ENCODE measurements at regions not wholly inside any gene's neighbourhood (a gene's known extent, or its start where the extent isn't known, plus 50 kb on each side); places are given as distances from the start of the nearest gene placed in this dataset.

- H3K4me1 Mint-ChIP-seq (ENCODE audit: low read depth), result peaks cover 3% of the 10 kb centered on the region
- no peaks in the 10 kb centered on the region for H3K27me3 Mint-ChIP-seq
- no peaks in the 10 kb centered on the region for H3K36me3 Mint-ChIP-seq (ENCODE audit: insufficient read depth)
- peaks cover 11% of the 10 kb centered on the region for H3K9me3 Mint-ChIP-seq (ENCODE audit: low read depth)
- no peak overlapping the region for H3K27ac Mint-ChIP-seq
- H3K4me3 Mint-ChIP-seq (ENCODE audit: low read depth), result no peak overlapping the region
- no peak for TF ChIP-seq CTCF (IDR thresholded peaks at IDR 0.05; ENCODE audit: unreplicated experiment)
- DNase-seq (ENCODE audit: low spot score, unreplicated experiment), result no peak
These were observed 174.8 kb upstream of the AGR3 start for GRCh38 chr7:17056491-17057142.

GRCh38 chr7:17057143-17057509 lies 175.3 kb upstream of the AGR3 start:
- peaks cover 10% of the 10 kb centered on the region for H3K9me3 Mint-ChIP-seq (ENCODE audit: low read depth)
- no peak for TF ChIP-seq CTCF (IDR thresholded peaks at IDR 0.05; ENCODE audit: unreplicated experiment)
- H3K27ac Mint-ChIP-seq, result no peak overlapping the region
- no peak overlapping the region for H3K4me3 Mint-ChIP-seq (ENCODE audit: low read depth)
- DNase-seq (ENCODE audit: low spot score, unreplicated experiment), result no peak
- peaks cover 3% of the 10 kb centered on the region for H3K4me1 Mint-ChIP-seq (ENCODE audit: low read depth)
- no peaks in the 10 kb centered on the region for H3K36me3 Mint-ChIP-seq (ENCODE audit: insufficient read depth)
- H3K27me3 Mint-ChIP-seq, result no peaks in the 10 kb centered on the region

GRCh38 chr7:17058568-17058967 lies 176.8 kb upstream of the AGR3 start:
- H3K27ac Mint-ChIP-seq, result no peak overlapping the region
- H3K9me3 Mint-ChIP-seq (ENCODE audit: low read depth), result peaks cover 3% of the 10 kb centered on the region
- no peak overlapping the region for H3K4me3 Mint-ChIP-seq (ENCODE audit: low read depth)
- peaks cover 3% of the 10 kb centered on the region for H3K4me1 Mint-ChIP-seq (ENCODE audit: low read depth)
- no peak for TF ChIP-seq CTCF (IDR thresholded peaks at IDR 0.05; ENCODE audit: unreplicated experiment)
- DNase-seq (ENCODE audit: low spot score, unreplicated experiment), result no peak
- H3K36me3 Mint-ChIP-seq (ENCODE audit: insufficient read depth), result no peaks in the 10 kb centered on the region
- H3K27me3 Mint-ChIP-seq, result no peaks in the 10 kb centered on the region

- Mint-ChIP-seq H3K27ac (no peak overlapping the region), H3K36me3 (ENCODE audit: insufficient read depth) (no peaks in the 10 kb centered on the region), H3K4me1 (ENCODE audit: low read depth) (peaks cover 3% of the 10 kb centered on the region), H3K9me3 (ENCODE audit: low read depth) (no peaks in the 10 kb centered on the region), H3K4me3 (ENCODE audit: low read depth) (no peak overlapping the region), H3K27me3 (no peaks in the 10 kb centered on the region)
- no peak for DNase-seq (ENCODE audit: low spot score, unreplicated experiment)
- no peak for TF ChIP-seq CTCF (IDR thresholded peaks at IDR 0.05; ENCODE audit: unreplicated experiment)
These were observed 178.3 kb upstream of the AGR3 start for GRCh38 chr7:17060051-17060450.

- DNase-seq (ENCODE audit: low spot score, unreplicated experiment), result no peak
- TF ChIP-seq CTCF (IDR thresholded peaks at IDR 0.05; ENCODE audit: unreplicated experiment), result no peak
- H3K4me1 Mint-ChIP-seq (ENCODE audit: low read depth), result peaks cover 3% of the 10 kb centered on the region
These were observed 179.7 kb upstream of the AGR3 start for GRCh38 chr7:17061443-17061842.

More at GRCh38 chr7:17061443-17061842, 179.7 kb upstream of the AGR3 start:
- Mint-ChIP-seq H3K4me3 (ENCODE audit: low read depth) (no peak overlapping the region), H3K27me3 (no peaks in the 10 kb centered on the region), H3K36me3 (ENCODE audit: insufficient read depth) (no peaks in the 10 kb centered on the region), H3K27ac (no peak overlapping the region), H3K9me3 (ENCODE audit: low read depth) (no peaks in the 10 kb centered on the region)
